D721Med (cell line): ENCODE measurements at regions not wholly inside any gene's neighbourhood (a gene's known extent, or its start where the extent isn't known, plus 50 kb on each side); places are given as distances from the start of the nearest gene placed in this dataset.

Source experiments
- DNase-seq: peaks from one replicate; pipeline ENCODE4 v3.0.0; 2011; ENCODE audit warnings: low spot score; ENCODE audit not compliant: insufficient read length
- FAIRE-seq: peaks from 2 replicates; lab custom pipeline; 2011; peaks lifted over from hg19 to GRCh38; lab: Jason Lieb, UNC
- CTCF ChIP-seq: IDR thresholded peaks from 2 replicates; pipeline ENCODE4 v1.5.1; 2012; ENCODE audit warnings: mild to moderate bottlenecking, control low read depth; ENCODE audit not compliant: insufficient read depth; ENCODE audit errors: missing control alignments

DNA sequence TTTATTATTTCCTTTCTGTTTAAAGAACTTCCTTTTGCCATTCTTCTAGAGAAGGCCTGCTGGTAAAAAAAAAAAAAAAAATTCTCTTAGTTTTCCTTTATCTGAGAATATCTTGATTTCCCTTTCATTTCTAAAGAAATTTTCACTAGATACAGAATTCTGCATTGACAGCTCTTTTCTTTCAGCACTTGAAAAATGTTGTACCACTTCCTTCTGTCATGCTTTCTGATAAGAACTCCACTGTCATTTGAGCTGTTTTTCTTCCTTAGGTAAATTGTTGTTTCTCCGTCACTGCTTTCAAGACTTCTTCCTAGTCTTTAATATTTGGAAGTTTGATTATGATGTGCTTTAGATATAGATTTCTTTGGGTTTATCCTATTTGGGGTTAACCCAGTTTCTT lies 113.6 kb upstream of the BTG1 start:
- no peak for TF ChIP-seq CTCF
- DNase-seq: no peak
- FAIRE-seq: no peak

GRCh38 chr12:92257261-92257660 lies 111.6 kb upstream of the BTG1 start:
- no peak for DNase-seq
- no peak for TF ChIP-seq CTCF
- no peak for FAIRE-seq

DNA sequence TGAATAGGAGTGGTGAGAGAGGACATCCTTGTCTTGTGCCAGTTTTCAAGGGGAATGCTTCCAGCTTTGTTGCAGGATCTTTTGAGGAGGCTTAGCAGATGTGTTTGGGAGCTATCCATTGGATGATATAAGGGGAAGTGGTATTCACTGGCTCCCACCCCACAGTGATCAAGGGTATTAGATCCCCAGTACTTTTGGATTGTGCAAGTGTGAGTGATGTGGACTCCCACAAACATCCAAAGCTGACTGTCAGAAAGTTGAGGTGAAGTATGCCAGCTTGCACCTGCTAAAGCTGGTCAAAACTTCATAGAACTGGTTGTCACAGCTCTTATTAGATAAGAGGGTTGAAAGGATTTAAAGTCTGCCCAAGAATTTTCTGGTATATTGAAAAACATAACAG lies 110.1 kb upstream of the BTG1 start:
- DNase-seq: no peak
- no peak for TF ChIP-seq CTCF
- FAIRE-seq: no peak

GRCh38 chr12:92253301-92253700 lies 107.7 kb upstream of the BTG1 start:
- FAIRE-seq: no peak
- no peak for TF ChIP-seq CTCF

DNA sequence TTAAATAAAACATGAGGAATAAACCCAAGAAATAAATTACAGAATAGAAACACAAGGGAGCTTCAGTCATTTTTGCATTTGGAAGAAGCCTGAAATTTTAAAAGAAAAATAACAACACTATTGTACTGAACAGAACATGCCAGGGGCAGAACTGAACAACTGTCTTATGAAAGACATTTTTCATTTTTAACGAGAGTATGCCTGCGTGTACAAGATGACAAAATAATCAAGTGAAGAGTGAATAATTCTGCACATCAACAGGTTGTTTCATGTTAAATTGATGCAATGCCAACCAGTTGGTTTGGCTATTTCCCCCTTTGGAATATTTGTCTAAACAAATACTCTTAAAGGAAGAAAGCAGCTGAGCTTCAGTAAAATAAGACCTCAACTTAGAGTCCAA lies 103.3 kb upstream of the BTG1 start:
- TF ChIP-seq CTCF: no peak
- DNase-seq (no peak), FAIRE-seq (no peak)

More at GRCh38 chr12:92253301-92253700, 107.7 kb upstream of the BTG1 start:
- no peak for DNase-seq

DNA sequence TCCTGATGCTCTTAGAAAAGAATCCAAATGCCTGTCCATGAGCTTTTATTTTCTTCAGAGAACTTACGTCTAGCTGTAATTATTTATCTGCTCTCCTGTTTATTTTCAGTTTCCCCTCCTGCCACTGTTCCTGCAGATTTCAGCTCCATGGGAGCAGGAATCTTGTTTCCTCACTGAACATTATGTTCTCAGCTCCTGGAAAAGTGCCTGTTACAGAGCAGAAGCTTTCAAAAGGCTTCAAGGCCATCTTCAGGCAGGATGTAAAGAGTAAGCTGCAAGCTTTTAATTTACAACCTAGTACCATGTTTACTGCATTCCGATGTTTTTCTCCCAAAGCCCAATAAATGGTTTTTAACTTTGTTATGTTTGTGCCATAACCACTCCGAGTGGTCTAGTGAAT lies 98.4 kb upstream of the BTG1 start:
- FAIRE-seq: no peak
- no peak for TF ChIP-seq CTCF
- no peak for DNase-seq

GRCh38 chr12:92242907-92243306 lies 97.3 kb upstream of the BTG1 start:
- DNase-seq (no peak), FAIRE-seq (no peak)
- no peak for TF ChIP-seq CTCF
